Thoracic aorta (tissue), 2 donors: ENCODE measurements at regions not wholly inside any gene's neighbourhood (a gene's known extent, or its start where the extent isn't known, plus 50 kb on each side); places are given as distances from the start of the nearest gene placed in this dataset.
"Not testable (repeated sequence)": the region's sequence is repeated elsewhere in the genome, so short reads cannot be mapped to it uniquely, and the experiment has no call there.

Source experiments
- ATAC-seq: fragments of 150-250 bp; one replicate; pipeline ENCODE4 v1.8.0; 2017; ENCODE audit warnings: low read depth; ENCODE audit not compliant: insufficient number of reproducible peaks, low FRiP score
- DNase-seq: peaks from one replicate; pipeline ENCODE4 v3.0.0-alpha.2; 2020; ENCODE audit warnings: low spot score
- H3K27ac ChIP-seq, 2 donors: fragments of 200-600 bp; sonication (generic); 1 replicate in 1 of 2; 2 replicates in 1 of 2; pipeline ENCODE4 v1.5.1; 2016; ENCODE audit warnings: mild to moderate bottlenecking in 2 of 2, moderate library complexity in 2 of 2
- H3K27me3 ChIP-seq: fragments of 200-600 bp; sonication (generic); replicated peaks from 2 replicates; pipeline ENCODE4 v1.6.0; 2016; ENCODE audit warnings: mild to moderate bottlenecking; ENCODE audit not compliant: insufficient read depth
- H3K36me3 ChIP-seq: fragments of 200-600 bp; sonication (generic); one replicate; pipeline ENCODE4 v1.5.1; 2016
- H3K4me1 ChIP-seq, 2 donors: fragments of 200-600 bp; sonication (generic); 1 replicate in 1 of 2; 2 replicates in 1 of 2; pipeline versions ENCODE4 v1.5.1 to v1.6.0; 2016; ENCODE audit warnings: low read depth in 2 of 2, mild to moderate bottlenecking in 1 of 2; ENCODE audit not compliant: control insufficient read depth in 1 of 2
- H3K4me3 ChIP-seq: fragments of 200-600 bp; sonication (generic); 2 replicates; pipeline ENCODE4 v1.5.1; 2016; ENCODE audit warnings: mild to moderate bottlenecking
- H3K9me3 ChIP-seq: fragments of 200-600 bp; sonication (generic); 2 replicates; pipeline ENCODE4 v1.5.1; 2016
- CTCF ChIP-seq: fragments of 200-600 bp; sonication (generic); IDR thresholded peaks from one replicate; pipeline ENCODE4 v1.5.1; 2019; ENCODE audit warnings: antibody characterized with exemption

- no peak for DNase-seq
- Histone ChIP-seq H3K9me3 (no peaks in the 10 kb centered on the region), H3K36me3 (no peaks in the 10 kb centered on the region), H3K27ac (no peak overlapping the region), H3K27me3 (no peaks in the 10 kb centered on the region), H3K4me1 (no peaks in the 10 kb centered on the region), H3K4me3 (no peak overlapping the region)
- no peak for TF ChIP-seq CTCF
- no peak for ATAC-seq
These were observed 154.9 kb upstream of the GJE1 start for GRCh38 chr6:141977782-141978181.

- H3K27ac ChIP-seq, result no peak overlapping the region
- no peaks in the 10 kb centered on the region for H3K36me3 ChIP-seq
- no peaks in the 10 kb centered on the region for H3K4me1 ChIP-seq
- H3K27me3 ChIP-seq, result no peaks in the 10 kb centered on the region
- no peak for TF ChIP-seq CTCF
- H3K9me3 ChIP-seq, result no peaks in the 10 kb centered on the region
- H3K4me3 ChIP-seq, result no peak overlapping the region
- no peak for DNase-seq
- ATAC-seq, result no peak
These were observed 155.7 kb upstream of the GJE1 start for GRCh38 chr6:141976994-141977393.

GRCh38 chr6:141969768-141970415 lies 162.8 kb upstream of the GJE1 start:
- not testable (repeated sequence) for DNase-seq, H3K4me3 ChIP-seq, H3K27ac ChIP-seq, ATAC-seq, H3K4me1 ChIP-seq, H3K27me3 ChIP-seq, H3K36me3 ChIP-seq, H3K9me3 ChIP-seq

GRCh38 chr6:141969201-141969600 lies 163.5 kb upstream of the GJE1 start:
- ATAC-seq, result no peak
- Histone ChIP-seq H3K27ac (no peak overlapping the region), H3K27me3 (no peaks in the 10 kb centered on the region), H3K4me3 (no peak overlapping the region), H3K36me3 (no peaks in the 10 kb centered on the region), H3K4me1 (no peaks in the 10 kb centered on the region), H3K9me3 (no peaks in the 10 kb centered on the region)
- no peak for TF ChIP-seq CTCF
- DNase-seq, result no peak

- Histone ChIP-seq H3K4me3 (no peak overlapping the region), H3K9me3 (no peaks in the 10 kb centered on the region), H3K27ac (no peak overlapping the region), H3K36me3 (no peaks in the 10 kb centered on the region), H3K27me3 (no peaks in the 10 kb centered on the region), H3K4me1 (no peaks in the 10 kb centered on the region)
- TF ChIP-seq CTCF, result no peak
- DNase-seq (no peak), ATAC-seq (no peak)
These were observed 164.1 kb upstream of the GJE1 start for GRCh38 chr6:141968632-141969031.

- DNase-seq, result no peak
- Histone ChIP-seq H3K27ac (no peak overlapping the region), H3K9me3 (no peaks in the 10 kb centered on the region), H3K27me3 (no peaks in the 10 kb centered on the region), H3K36me3 (no peaks in the 10 kb centered on the region), H3K4me1 (no peaks in the 10 kb centered on the region), H3K4me3 (no peak overlapping the region)
- ATAC-seq, result no peak
- TF ChIP-seq CTCF, result no peak
These were observed 167.6 kb upstream of the GJE1 start for GRCh38 chr6:141965016-141965545.
